K562 (cell line): ENCODE measurements at regions not wholly inside any gene's neighbourhood (a gene's known extent, or its start where the extent isn't known, plus 50 kb on each side); places are given as distances from the start of the nearest gene placed in this dataset.

Experiments
- ATAC-seq: fragments of 200-7000 bp; cut with Tn5 transposase; 3 replicates; pipeline ENCODE4 v1.9.1; 2020; ENCODE audit warnings: moderate library complexity
- BruUV-seq: library from RNA; stranded (reverse); fragments of 400-500 nt; replicated peaks from 2 replicates; lab custom pipeline; 2021; lab: Mats Ljungman, UMichigan
- CTCF ChIA-PET: fragments of 300-600 bp; formaldehyde crosslinking; extraction: SDS; loops from one replicate; lab custom pipeline; 2021; ENCODE audit warnings: low intra/inter-chr PET ratio; lab: Yijun Ruan, JAX
- POLR2A ChIA-PET: fragments of 300-600, 350-650 bp; sonication (Branson Sonifier 250); formaldehyde crosslinking; extraction: SDS; loops from one replicate; lab custom pipeline; 2021; ENCODE audit warnings: antibody characterized with exemption, inconsistent platforms; lab: Yijun Ruan, JAX
- DNase-seq, 4 experiments: peaks; one replicate each; pipeline versions ENCODE4 v3.0.0 to v3.0.0-alpha.2; 2011 to 2018; ENCODE audit warnings: low spot score in 3 of 4, mixed read lengths in 3 of 4; ENCODE audit errors: extremely low read depth in 1 of 4
- FAIRE-seq: peaks from 2 replicates; lab custom pipeline; 2011; peaks lifted over from hg19 to GRCh38; lab: Jason Lieb, UNC
- H2AFZ ChIP-seq: 2 replicates; pipeline ENCODE4 v1.6.0; 2011; ENCODE audit warnings: low read depth, low read length, control low read depth, inconsistent platforms
- H3K27ac ChIP-seq: fragments of 200-600 bp; 3 replicates; pipeline ENCODE4 v1.8.0; 2011; ENCODE audit warnings: low read depth, mild to moderate bottlenecking, control low read depth, inconsistent platforms, low read length, moderate library complexity, mixed read lengths; ENCODE audit errors: extremely low read depth
- H3K27me3 ChIP-seq, 2 experiments: fragments of 300-600 bp in 1 of 2; 2 replicates in 1 of 2; 3 replicates in 1 of 2; pipeline versions ENCODE4 v1.6.0 to v1.8.0; 2011; ENCODE audit warnings: inconsistent platforms in 2 of 2, low read length in 2 of 2, mild to moderate bottlenecking in 1 of 2, mixed read lengths in 1 of 2, moderate library complexity in 1 of 2; ENCODE audit not compliant: control insufficient read depth in 2 of 2, insufficient read depth in 2 of 2
- H3K36me3 ChIP-seq: fragments of 300-600 bp; 3 replicates; pipeline ENCODE4 v1.8.0; 2011; ENCODE audit warnings: mild to moderate bottlenecking, low read length, inconsistent platforms; ENCODE audit not compliant: control insufficient read depth, insufficient read depth
- H3K4me1 ChIP-seq, 2 experiments: fragments of 200-600 bp in 1 of 2; replicated peaks in 1 of 2; 2 replicates in 1 of 2; 3 replicates in 1 of 2; pipeline versions ENCODE4 v1.5.1 to v1.8.0; 2011; ENCODE audit warnings: inconsistent platforms in 2 of 2, low read length in 2 of 2, mild to moderate bottlenecking in 1 of 2, mixed read lengths in 1 of 2, moderate library complexity in 1 of 2; ENCODE audit not compliant: control insufficient read depth in 2 of 2, insufficient read depth in 2 of 2
- H3K4me2 ChIP-seq: 2 replicates; pipeline ENCODE4 v1.6.1; 2011; ENCODE audit warnings: low read length, control low read depth, inconsistent platforms, mixed read lengths; ENCODE audit not compliant: insufficient read depth
- H3K4me3 ChIP-seq: fragments of 200-600 bp; sonication (generic), shearing (Covaris generic); 2 replicates; pipeline ENCODE4 v1.5.1; 2016; ENCODE audit warnings: control low read depth, inconsistent platforms
- H3K79me2 ChIP-seq: fragments of 200-600 bp; 3 replicates; pipeline ENCODE4 v1.8.0; 2011; ENCODE audit warnings: low read length, inconsistent platforms; ENCODE audit not compliant: control insufficient read depth, insufficient read depth
- H3K9ac ChIP-seq, 2 experiments: 2 replicates each; pipeline versions ENCODE4 v1.6.0 to v1.6.1; 2011; ENCODE audit warnings: low read depth in 2 of 2, low read length in 2 of 2, control low read depth in 1 of 2, inconsistent platforms in 1 of 2, mild to moderate bottlenecking in 1 of 2, mixed read lengths in 1 of 2; ENCODE audit not compliant: insufficient read depth in 1 of 2
- H3K9me1 ChIP-seq: one replicate; pipeline ENCODE4 v1.6.0; 2011; ENCODE audit warnings: inconsistent platforms, mild to moderate bottlenecking, low read length, moderate library complexity; ENCODE audit not compliant: control insufficient read depth, insufficient read depth
- H3K9me3 ChIP-seq: replicated peaks from 2 replicates; pipeline ENCODE4 v1.5.1; 2011; ENCODE audit warnings: low read depth, low read length, inconsistent platforms; ENCODE audit not compliant: control insufficient read depth, insufficient read depth
- H4K20me1 ChIP-seq: replicated peaks from 2 replicates; pipeline ENCODE4 v1.6.1; 2011; ENCODE audit warnings: low read length, inconsistent platforms, mixed read lengths; ENCODE audit not compliant: control insufficient read depth, insufficient read depth
- BACH1 ChIP-seq: fragments of 200-800 bp; sonication (Bioruptor generic); IDR thresholded peaks from 2 replicates; pipeline ENCODE4 v1.6.1; 2016; ENCODE audit warnings: missing genetic modification characterization, missing compliant biosample characterization
- CTBP1 ChIP-seq: fragments of 450-650 bp; IDR thresholded peaks from 2 replicates; pipeline ENCODE4 v1.6.1; 2016; ENCODE audit warnings: borderline replicate concordance
- SIRT6 ChIP-seq: IDR thresholded peaks from one replicate; pipeline ENCODE4 v1.6.1; 2012; ENCODE audit warnings: low read depth, mild to moderate bottlenecking, control low read depth, inconsistent platforms, low read length, moderate library complexity
- TGIF2 ChIP-seq: sonication (generic); formaldehyde crosslinking; IDR thresholded peaks from 2 replicates; pipeline ENCODE4 v1.8.1; 2022; ENCODE audit warnings: mild to moderate bottlenecking, missing genetic modification reagents, moderate library complexity
- YY1 ChIP-seq, 3 experiments: IDR thresholded peaks; 2 replicates each; pipeline ENCODE4 v1.6.1; 2011; ENCODE audit warnings: low read length in 2 of 3, mild to moderate bottlenecking in 2 of 3, moderate library complexity in 2 of 3, borderline replicate concordance in 1 of 3, control low read depth in 1 of 3, low read depth in 1 of 3; ENCODE audit not compliant: insufficient read depth in 3 of 3, insufficient replicate concordance in 2 of 3, control insufficient read depth in 1 of 3, insufficient read length in 1 of 3; ENCODE audit errors: extremely low read depth in 1 of 3
- WGBS: fragments of 100-300 bp; shearing (Covaris generic); methylation state at CpG from one replicate; pipeline ENCODE4 v1.1.6; 2016; ENCODE audit warnings: low coverage, mixed read lengths; ENCODE audit not compliant: insufficient coverage; ENCODE audit errors: missing lambda C conversion rate; 5-methylcytosine and 5-hydroxymethylcytosine counted together
- in situ Hi-C: fragments of 300-500 bp; cut with MboI; formaldehyde crosslinking; loops from 4 replicates; pipeline ENCODE4 v1.15.0; 2018; ENCODE audit warnings: inconsistent platforms, mixed read lengths
- intact Hi-C: fragments of 100-400 bp; cut with micrococcal nuclease; formaldehyde crosslinking; loops from 2 replicates; pipeline ENCODE4 v1.14.2; 2022
- TF ChIP-seq, protein P1 (sequence below): fragments of 150-350 bp; IDR thresholded peaks from 2 replicates; pipeline ENCODE4 v1.6.1; 2014; ENCODE audit warnings: low read depth, mild to moderate bottlenecking, low read length, borderline replicate concordance
- TF ChIP-seq, protein P2 (sequence below), 2 experiments: fragments of 250-450 bp in 1 of 2; fragments of 450-650 bp in 1 of 2; sonication (Bioruptor Pico) in 1 of 2; IDR thresholded peaks; 2 replicates each; pipeline versions ENCODE4 v1.6.1 to v1.8.0; 2016 to 2021; ENCODE audit warnings: mild to moderate bottlenecking in 2 of 2, moderate library complexity in 2 of 2, missing compliant biosample characterization in 1 of 2, missing genetic modification characterization in 1 of 2
- TF ChIP-seq, protein P3 (sequence below): sonication (generic); formaldehyde crosslinking; IDR thresholded peaks from 2 replicates; pipeline ENCODE4 v1.8.0; 2022; ENCODE audit warnings: mild to moderate bottlenecking, missing genetic modification reagents
- TF ChIP-seq, protein P4 (sequence below): fragments of 450-650 bp; IDR thresholded peaks from 2 replicates; pipeline ENCODE4 v1.6.1; 2016; ENCODE audit warnings: missing biosample characterization, missing genetic modification characterization
- TF ChIP-seq, protein P5 (sequence below): fragments of 450-650 bp; formaldehyde crosslinking; IDR thresholded peaks from 2 replicates; pipeline ENCODE4 v1.4.0; 2020; ENCODE audit warnings: mild to moderate bottlenecking, moderate library complexity

DNA sequence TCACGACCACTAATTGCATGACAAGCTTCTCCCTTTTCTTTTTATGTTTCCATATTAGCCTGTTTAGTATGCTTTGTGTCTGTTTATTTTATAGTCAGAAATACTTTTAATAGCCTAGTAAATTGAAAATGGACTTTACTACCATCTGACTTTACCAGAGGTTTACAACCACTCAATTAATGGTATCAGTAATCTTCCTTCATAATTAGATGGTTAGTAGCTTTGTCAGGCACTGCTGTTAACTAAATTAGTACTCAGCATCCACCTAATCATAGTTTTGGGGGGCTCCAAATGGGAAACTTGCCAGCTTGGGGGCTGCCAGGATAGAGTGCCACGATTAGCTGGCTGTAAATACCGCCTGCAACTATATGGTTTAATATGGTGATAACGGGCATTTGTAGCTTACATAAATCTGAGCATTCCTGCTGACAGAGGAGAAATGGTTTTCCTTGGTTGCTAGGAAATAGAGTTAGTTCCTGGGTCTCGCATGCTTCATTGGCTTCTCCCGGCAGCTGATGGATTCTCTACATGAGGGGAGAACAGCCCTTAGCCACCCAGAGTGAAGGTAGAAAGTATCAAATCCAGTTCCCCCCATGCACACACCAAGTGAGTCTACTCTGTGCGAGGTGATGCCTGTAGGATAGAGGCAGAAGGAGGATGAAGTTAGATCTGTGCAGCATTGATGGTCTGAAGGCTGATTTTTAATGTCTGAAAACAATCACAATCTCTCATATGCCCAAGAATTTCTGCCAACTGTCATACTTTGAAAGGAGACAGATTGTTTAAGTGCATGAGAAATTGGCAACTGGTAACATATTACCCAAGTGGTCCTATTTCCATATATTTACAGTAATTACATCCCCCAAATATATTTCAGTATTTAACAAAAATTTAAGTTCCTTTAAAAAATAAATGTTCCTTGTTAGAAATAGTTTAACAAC is 326.6 kb upstream of the PROK2 start:
- no peak overlapping the region for H3K4me3 ChIP-seq
- H3K4me2 ChIP-seq = no peak overlapping the region
- no peak overlapping the region for H2AFZ ChIP-seq
- WGBS = 38% methylated on average over 7 of the region's 7 CpGs
- no peaks in the 10 kb centered on the region for H4K20me1 ChIP-seq
- no peaks in the 10 kb centered on the region for H3K79me2 ChIP-seq
- POLR2A ChIA-PET = interaction anchor here (1.2 to 1.3 kb wide), 2 partner anchors 10 to 46 kb away, joined by 3 read pairs; no protein-coding TSS in a partner anchor
- H3K9ac ChIP-seq = no peak overlapping the region
- no peaks in the 10 kb centered on the region for H3K9me3 ChIP-seq
- H3K4me1 ChIP-seq = peaks cover 0 to 10% of the 10 kb centered on the region in 2 experiments; a peak in 2 of 5 replicates
- intact Hi-C loops = no loop called here
- in situ Hi-C loops = no loop called here
- DNase-seq = no peak
- H3K9me1 ChIP-seq = no peaks in the 10 kb centered on the region
- no TSS peak for BruUV-seq
- H3K36me3 ChIP-seq = no peaks in the 10 kb centered on the region
- no peak overlapping the region for H3K27ac ChIP-seq
- ATAC-seq = no peak
- H3K27me3 ChIP-seq = no peaks in the 10 kb centered on the region
- FAIRE-seq = no peak
- TF ChIP-seq, protein P1, sequence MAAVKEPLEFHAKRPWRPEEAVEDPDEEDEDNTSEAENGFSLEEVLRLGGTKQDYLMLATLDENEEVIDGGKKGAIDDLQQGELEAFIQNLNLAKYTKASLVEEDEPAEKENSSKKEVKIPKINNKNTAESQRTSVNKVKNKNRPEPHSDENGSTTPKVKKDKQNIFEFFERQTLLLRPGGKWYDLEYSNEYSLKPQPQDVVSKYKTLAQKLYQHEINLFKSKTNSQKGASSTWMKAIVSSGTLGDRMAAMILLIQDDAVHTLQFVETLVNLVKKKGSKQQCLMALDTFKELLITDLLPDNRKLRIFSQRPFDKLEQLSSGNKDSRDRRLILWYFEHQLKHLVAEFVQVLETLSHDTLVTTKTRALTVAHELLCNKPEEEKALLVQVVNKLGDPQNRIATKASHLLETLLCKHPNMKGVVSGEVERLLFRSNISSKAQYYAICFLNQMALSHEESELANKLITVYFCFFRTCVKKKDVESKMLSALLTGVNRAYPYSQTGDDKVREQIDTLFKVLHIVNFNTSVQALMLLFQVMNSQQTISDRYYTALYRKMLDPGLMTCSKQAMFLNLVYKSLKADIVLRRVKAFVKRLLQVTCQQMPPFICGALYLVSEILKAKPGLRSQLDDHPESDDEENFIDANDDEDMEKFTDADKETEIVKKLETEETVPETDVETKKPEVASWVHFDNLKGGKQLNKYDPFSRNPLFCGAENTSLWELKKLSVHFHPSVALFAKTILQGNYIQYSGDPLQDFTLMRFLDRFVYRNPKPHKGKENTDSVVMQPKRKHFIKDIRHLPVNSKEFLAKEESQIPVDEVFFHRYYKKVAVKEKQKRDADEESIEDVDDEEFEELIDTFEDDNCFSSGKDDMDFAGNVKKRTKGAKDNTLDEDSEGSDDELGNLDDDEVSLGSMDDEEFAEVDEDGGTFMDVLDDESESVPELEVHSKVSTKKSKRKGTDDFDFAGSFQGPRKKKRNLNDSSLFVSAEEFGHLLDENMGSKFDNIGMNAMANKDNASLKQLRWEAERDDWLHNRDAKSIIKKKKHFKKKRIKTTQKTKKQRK = no peak
- TF ChIP-seq, protein P2, sequence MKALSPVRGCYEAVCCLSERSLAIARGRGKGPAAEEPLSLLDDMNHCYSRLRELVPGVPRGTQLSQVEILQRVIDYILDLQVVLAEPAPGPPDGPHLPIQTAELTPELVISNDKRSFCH (CRISPR knock-in tag; IDR thresholded peaks at IDR 0.05) = no peak
- TF ChIP-seq, protein P2 (tag; IDR thresholded peaks at IDR 0.05) = no peak
- TF ChIP-seq YY1 (IDR thresholded peaks at IDR 0.05; ENCODE audit: borderline replicate concordance in 1 of 3, control insufficient read depth in 1 of 3, extremely low read depth in 1 of 3, insufficient read depth in 3 of 3, insufficient read length in 1 of 3, insufficient replicate concordance in 2 of 3, low read depth in 1 of 3, low read length in 2 of 3) (no peak), SIRT6 (no peak), TGIF2 (CRISPR knock-in tag) (no peak), CTBP1 (no peak), BACH1 (tag) (no peak)
- TF ChIP-seq, protein P3, sequence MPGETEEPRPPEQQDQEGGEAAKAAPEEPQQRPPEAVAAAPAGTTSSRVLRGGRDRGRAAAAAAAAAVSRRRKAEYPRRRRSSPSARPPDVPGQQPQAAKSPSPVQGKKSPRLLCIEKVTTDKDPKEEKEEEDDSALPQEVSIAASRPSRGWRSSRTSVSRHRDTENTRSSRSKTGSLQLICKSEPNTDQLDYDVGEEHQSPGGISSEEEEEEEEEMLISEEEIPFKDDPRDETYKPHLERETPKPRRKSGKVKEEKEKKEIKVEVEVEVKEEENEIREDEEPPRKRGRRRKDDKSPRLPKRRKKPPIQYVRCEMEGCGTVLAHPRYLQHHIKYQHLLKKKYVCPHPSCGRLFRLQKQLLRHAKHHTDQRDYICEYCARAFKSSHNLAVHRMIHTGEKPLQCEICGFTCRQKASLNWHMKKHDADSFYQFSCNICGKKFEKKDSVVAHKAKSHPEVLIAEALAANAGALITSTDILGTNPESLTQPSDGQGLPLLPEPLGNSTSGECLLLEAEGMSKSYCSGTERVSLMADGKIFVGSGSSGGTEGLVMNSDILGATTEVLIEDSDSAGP (CRISPR knock-in tag) = no peak
- TF ChIP-seq, protein P4, sequence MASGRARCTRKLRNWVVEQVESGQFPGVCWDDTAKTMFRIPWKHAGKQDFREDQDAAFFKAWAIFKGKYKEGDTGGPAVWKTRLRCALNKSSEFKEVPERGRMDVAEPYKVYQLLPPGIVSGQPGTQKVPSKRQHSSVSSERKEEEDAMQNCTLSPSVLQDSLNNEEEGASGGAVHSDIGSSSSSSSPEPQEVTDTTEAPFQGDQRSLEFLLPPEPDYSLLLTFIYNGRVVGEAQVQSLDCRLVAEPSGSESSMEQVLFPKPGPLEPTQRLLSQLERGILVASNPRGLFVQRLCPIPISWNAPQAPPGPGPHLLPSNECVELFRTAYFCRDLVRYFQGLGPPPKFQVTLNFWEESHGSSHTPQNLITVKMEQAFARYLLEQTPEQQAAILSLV (tag) = no peak
- TF ChIP-seq, protein P5, sequence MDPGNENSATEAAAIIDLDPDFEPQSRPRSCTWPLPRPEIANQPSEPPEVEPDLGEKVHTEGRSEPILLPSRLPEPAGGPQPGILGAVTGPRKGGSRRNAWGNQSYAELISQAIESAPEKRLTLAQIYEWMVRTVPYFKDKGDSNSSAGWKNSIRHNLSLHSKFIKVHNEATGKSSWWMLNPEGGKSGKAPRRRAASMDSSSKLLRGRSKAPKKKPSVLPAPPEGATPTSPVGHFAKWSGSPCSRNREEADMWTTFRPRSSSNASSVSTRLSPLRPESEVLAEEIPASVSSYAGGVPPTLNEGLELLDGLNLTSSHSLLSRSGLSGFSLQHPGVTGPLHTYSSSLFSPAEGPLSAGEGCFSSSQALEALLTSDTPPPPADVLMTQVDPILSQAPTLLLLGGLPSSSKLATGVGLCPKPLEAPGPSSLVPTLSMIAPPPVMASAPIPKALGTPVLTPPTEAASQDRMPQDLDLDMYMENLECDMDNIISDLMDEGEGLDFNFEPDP (CRISPR knock-in tag) = no peak
- CTCF ChIA-PET = no interaction called here
